RWPE1 (cell line): ENCODE measurements at regions not wholly inside any gene's neighbourhood (a gene's known extent, or its start where the extent isn't known, plus 50 kb on each side); places are given as distances from the start of the nearest gene placed in this dataset.

Experiments used
- CTCF ChIA-PET: fragments of 350-600 bp; sonication (Branson Sonifier 250); formaldehyde crosslinking; extraction: SDS; loops from one replicate; lab custom pipeline; 2021; lab: Yijun Ruan, JAX
- POLR2A ChIA-PET: fragments of 400-600 bp; formaldehyde crosslinking; extraction: SDS; loops from one replicate; lab custom pipeline; 2020; ENCODE audit warnings: antibody characterized with exemption; ENCODE audit not compliant: low non-redundant PET; lab: Yijun Ruan, JAX
- DNase-seq: peaks from one replicate; pipeline ENCODE4 v3.0.0; 2012; ENCODE audit warnings: low spot score
- H3K27ac ChIP-seq: fragments of 450-650 bp; 2 replicates; pipeline ENCODE4 v1.5.1; 2017
- CTCF ChIP-seq: fragments of 450-650 bp; conservative IDR thresholded peaks from 2 replicates; pipeline ENCODE4 v1.5.1; 2017; ENCODE audit warnings: low read depth, mild to moderate bottlenecking

- ChIA-PET POLR2A (no interaction called here), CTCF (no interaction called here)
- no peak overlapping the region for H3K27ac ChIP-seq
- no peak for TF ChIP-seq CTCF
- no peak for DNase-seq
Observed at GRCh38 chr2:142827170-142827569, 50.3 kb upstream of the KYNU start.

GRCh38 chr2:142825861-142826260 is 51.6 kb upstream of the KYNU start:
- H3K27ac ChIP-seq, result no peak overlapping the region
- ChIA-PET POLR2A (no interaction called here), CTCF (interaction anchor here (0.6 kb wide), 1 partner anchor 782 kb away, joined by 3 read pairs; no protein-coding TSS in a partner anchor)
- DNase-seq, result no peak
- TF ChIP-seq CTCF, result no peak

GRCh38 chr2:142824756-142825155 is 52.7 kb upstream of the KYNU start:
- POLR2A ChIA-PET, result no interaction called here
- no peak for TF ChIP-seq CTCF
- H3K27ac ChIP-seq, result no peak overlapping the region
- DNase-seq, result peak; percentile 17
- CTCF ChIA-PET, result no interaction called here

- no peak for TF ChIP-seq CTCF
- CTCF ChIA-PET, result no interaction called here
- POLR2A ChIA-PET, result no interaction called here
- no peak for DNase-seq
- no peak overlapping the region for H3K27ac ChIP-seq
Observed at GRCh38 chr2:142822190-142822589, 55.3 kb upstream of the KYNU start.

- H3K27ac ChIP-seq, result no peak overlapping the region
- no peak for TF ChIP-seq CTCF
- DNase-seq, result no peak
- CTCF ChIA-PET, result interaction anchor here (0.7 kb wide), 1 partner anchor 31 kb away, joined by 3 read pairs; no protein-coding TSS in a partner anchor
- POLR2A ChIA-PET, result no interaction called here
Observed at GRCh38 chr2:142819411-142819810, 58.1 kb upstream of the KYNU start.

GRCh38 chr2:142815375-142815774 is 62.1 kb upstream of the KYNU start:
- DNase-seq, result no peak
- H3K27ac ChIP-seq, result no peak overlapping the region
- CTCF ChIA-PET, result no interaction called here
- POLR2A ChIA-PET, result no interaction called here
- no peak for TF ChIP-seq CTCF
